ENCODE measurements at regions not wholly inside any gene's neighbourhood (a gene's known extent, or its start where the extent isn't known, plus 50 kb on each side); places are given as distances from the start of the nearest gene placed in this dataset.

GRCh38 chr15:70212286-70212962 lies 114.7 kb upstream of the TLE3 start:
- TF ChIP-seq FOXP2 (optimal IDR thresholded peaks at IDR 0.05; ENCODE audit: borderline replicate concordance, extremely low read depth, extremely low read length, insufficient read depth) (no peak), SIN3A (IDR thresholded peaks at IDR 0.05; ENCODE audit: borderline replicate concordance, insufficient read depth, low read length) (no peak), TAF1 (IDR thresholded peaks at IDR 0.05; ENCODE audit: borderline replicate concordance, insufficient read depth, low read length) (no peak)

- TF ChIP-seq SIN3A (IDR thresholded peaks at IDR 0.05; ENCODE audit: borderline replicate concordance, insufficient read depth, low read length) = no peak
- no peak for TF ChIP-seq FOXP2 (optimal IDR thresholded peaks at IDR 0.05; ENCODE audit: borderline replicate concordance, extremely low read depth, extremely low read length, insufficient read depth)
- TF ChIP-seq TAF1 (IDR thresholded peaks at IDR 0.05; ENCODE audit: borderline replicate concordance, insufficient read depth, low read length) = no peak
- no peak for TF ChIP-seq POLR2AphosphoS5 (IDR thresholded peaks at IDR 0.05; ENCODE audit: low read depth, low read length)
- TF ChIP-seq REST (IDR thresholded peaks at IDR 0.05; ENCODE audit: insufficient read depth in 1 of 2, low read depth in 2 of 2, low read length in 2 of 2) = no peak
Measured at GRCh38 chr15:70210528-70210927, 112.8 kb upstream of the TLE3 start.

GRCh38 chr15:70210076-70210475 lies 112.4 kb upstream of the TLE3 start:
- TF ChIP-seq FOXP2 (optimal IDR thresholded peaks at IDR 0.05; ENCODE audit: borderline replicate concordance, extremely low read depth, extremely low read length, insufficient read depth) (no peak), TAF1 (IDR thresholded peaks at IDR 0.05; ENCODE audit: borderline replicate concordance, insufficient read depth, low read length) (no peak), POLR2AphosphoS5 (IDR thresholded peaks at IDR 0.05; ENCODE audit: low read depth, low read length) (no peak), REST (IDR thresholded peaks at IDR 0.05; ENCODE audit: insufficient read depth in 1 of 2, low read depth in 2 of 2, low read length in 2 of 2) (no peak), SIN3A (IDR thresholded peaks at IDR 0.05; ENCODE audit: borderline replicate concordance, insufficient read depth, low read length) (no peak)

GRCh38 chr15:70209499-70209898 lies 111.8 kb upstream of the TLE3 start:
- TF ChIP-seq FOXP2 (optimal IDR thresholded peaks at IDR 0.05; ENCODE audit: borderline replicate concordance, extremely low read depth, extremely low read length, insufficient read depth) (no peak), REST (IDR thresholded peaks at IDR 0.05; ENCODE audit: insufficient read depth in 1 of 2, low read depth in 2 of 2, low read length in 2 of 2) (no peak), TAF1 (IDR thresholded peaks at IDR 0.05; ENCODE audit: borderline replicate concordance, insufficient read depth, low read length) (no peak), POLR2AphosphoS5 (IDR thresholded peaks at IDR 0.05; ENCODE audit: low read depth, low read length) (no peak), SIN3A (IDR thresholded peaks at IDR 0.05; ENCODE audit: borderline replicate concordance, insufficient read depth, low read length) (no peak)

GRCh38 chr15:70208332-70208731 lies 110.6 kb upstream of the TLE3 start:
- TF ChIP-seq REST (IDR thresholded peaks at IDR 0.05; ENCODE audit: insufficient read depth in 1 of 2, low read depth in 2 of 2, low read length in 2 of 2) = no peak
- TF ChIP-seq FOXP2 (optimal IDR thresholded peaks at IDR 0.05; ENCODE audit: borderline replicate concordance, extremely low read depth, extremely low read length, insufficient read depth) = no peak
- no peak for TF ChIP-seq TAF1 (IDR thresholded peaks at IDR 0.05; ENCODE audit: borderline replicate concordance, insufficient read depth, low read length)
- no peak for TF ChIP-seq SIN3A (IDR thresholded peaks at IDR 0.05; ENCODE audit: borderline replicate concordance, insufficient read depth, low read length)
- no peak for TF ChIP-seq POLR2AphosphoS5 (IDR thresholded peaks at IDR 0.05; ENCODE audit: low read depth, low read length)
